ENCODE measurements at regions not wholly inside any gene's neighbourhood (a gene's known extent, or its start where the extent isn't known, plus 50 kb on each side); places are given as distances from the start of the nearest gene placed in this dataset.
"Not testable (repeated sequence)": the region's sequence is repeated elsewhere in the genome, so short reads cannot be mapped to it uniquely, and the experiment has no call there.

GRCh38 chr9:25045469-25045868 is 499.8 kb upstream of the IZUMO3 start:
- not testable (repeated sequence) for TF ChIP-seq CTCF (IDR thresholded peaks at IDR 0.05 in 8 of 11, conservative IDR thresholded peaks at IDR 0.05 in 3 of 11); POLR2A (IDR thresholded peaks at IDR 0.05); POLR2AphosphoS5 (IDR thresholded peaks at IDR 0.05)

All from spleen (tissue), 7 donors.